SH-SY5Y (cell line): ENCODE measurements at regions not wholly inside any gene's neighbourhood (a gene's known extent, or its start where the extent isn't known, plus 50 kb on each side); places are given as distances from the start of the nearest gene placed in this dataset.

Source experiments
- GATA2 ChIP-seq: IDR thresholded peaks from 2 replicates; pipeline ENCODE4 v1.6.1; 2011; ENCODE audit warnings: mild to moderate bottlenecking, low read depth, low read length
- GATA3 ChIP-seq: IDR thresholded peaks from 2 replicates; pipeline ENCODE4 v1.6.1; 2011; ENCODE audit warnings: low read depth, mild to moderate bottlenecking, low read length, moderate library complexity

DNA sequence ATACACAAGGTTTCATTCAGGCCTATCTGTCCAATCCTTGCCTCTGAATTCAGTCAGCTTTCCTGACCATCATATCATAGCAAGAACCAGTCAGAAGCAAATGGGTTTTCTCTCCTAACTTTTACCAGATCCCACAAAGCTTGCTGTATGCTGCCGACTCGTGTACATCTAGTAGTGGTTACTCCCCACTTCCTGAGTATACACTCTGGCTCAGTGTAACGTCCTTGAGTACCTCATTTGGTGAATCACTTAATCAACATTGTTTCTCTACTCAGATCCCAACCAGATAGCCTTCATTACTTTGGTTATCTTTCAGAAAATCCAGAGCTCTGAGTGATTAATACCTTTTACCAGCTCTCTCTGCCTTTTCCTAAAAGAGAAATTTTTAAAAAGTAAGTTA lies 728.2 kb downstream of the GALC start:
- TF ChIP-seq GATA2 (no peak), GATA3 (no peak)
